OCI-M2 (cell line): ENCODE measurements at regions not wholly inside any gene's neighbourhood (a gene's known extent, or its start where the extent isn't known, plus 50 kb on each side); places are given as distances from the start of the nearest gene placed in this dataset.

ENCODE experiments used
- DNase-seq: peaks from one replicate; lab custom pipeline; 2025; ENCODE audit not compliant: unreplicated experiment; lab: John Stamatoyannopoulos, UW

GRCh38 chr7:84425702-84426259 lies 231.2 kb upstream of the SEMA3A start:
- no peak for DNase-seq

GRCh38 chr7:84422790-84423189 lies 228.2 kb upstream of the SEMA3A start:
- no peak for DNase-seq

- DNase-seq: no peak
These were observed 217.8 kb upstream of the SEMA3A start for GRCh38 chr7:84412161-84412969.

DNA sequence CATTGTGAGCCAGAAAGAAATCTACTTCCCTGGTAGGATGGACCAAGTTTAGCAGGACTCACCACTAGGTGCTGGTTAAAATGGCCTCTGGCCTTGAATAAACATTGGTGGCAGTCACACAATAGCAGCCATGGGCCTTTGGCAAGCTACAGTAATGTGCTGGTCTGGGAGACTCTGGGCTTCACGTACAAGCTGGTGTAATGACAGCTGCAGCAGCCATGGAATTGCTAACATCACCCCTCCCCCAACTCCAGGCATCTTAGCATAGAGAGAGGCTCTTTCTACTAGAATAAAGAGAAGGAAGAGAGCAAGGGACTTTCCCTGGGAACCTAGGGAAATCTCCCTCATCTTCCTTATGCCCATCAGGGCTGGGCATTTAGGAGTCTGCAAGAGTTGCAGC lies 205.1 kb upstream of the SEMA3A start:
- no peak for DNase-seq

DNA sequence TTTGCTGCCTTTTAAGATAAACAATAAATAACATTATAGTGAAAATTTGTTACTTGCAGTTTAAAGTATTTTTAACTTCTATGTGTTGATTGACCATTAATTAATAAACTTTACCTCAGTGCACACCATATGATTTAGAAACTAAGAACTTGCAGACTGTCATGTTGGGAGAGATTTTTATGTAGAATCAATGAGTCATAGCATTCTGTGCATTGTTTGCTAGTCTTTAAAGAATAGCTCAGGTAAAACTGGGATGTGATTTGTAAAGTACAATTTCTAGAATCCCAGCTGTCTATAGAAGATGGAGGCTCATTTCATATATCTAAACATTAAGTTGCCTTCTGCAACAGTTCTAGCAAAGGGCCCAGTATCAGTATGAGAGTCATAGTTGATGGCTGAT lies 199.6 kb upstream of the SEMA3A start:
- DNase-seq: no peak

DNA sequence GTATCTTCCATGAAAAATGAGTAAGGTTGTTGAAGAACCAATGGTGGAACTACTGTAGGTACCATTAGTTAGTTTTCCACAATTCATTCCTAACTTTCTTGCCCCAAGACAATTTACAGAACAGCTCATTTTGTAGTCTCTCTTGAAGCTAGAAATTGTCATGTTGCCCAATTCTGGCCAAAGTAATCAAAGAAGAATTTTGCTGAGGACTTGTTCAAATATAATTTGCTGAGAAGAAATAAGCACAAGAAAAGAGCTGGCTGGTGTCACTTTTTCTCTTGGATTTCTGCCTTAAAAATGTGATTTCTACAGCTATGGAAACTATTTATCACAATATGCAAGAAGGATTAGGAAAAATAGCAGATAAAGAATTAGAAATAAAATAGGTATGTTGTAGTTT lies 199.2 kb upstream of the SEMA3A start:
- no peak for DNase-seq

DNA sequence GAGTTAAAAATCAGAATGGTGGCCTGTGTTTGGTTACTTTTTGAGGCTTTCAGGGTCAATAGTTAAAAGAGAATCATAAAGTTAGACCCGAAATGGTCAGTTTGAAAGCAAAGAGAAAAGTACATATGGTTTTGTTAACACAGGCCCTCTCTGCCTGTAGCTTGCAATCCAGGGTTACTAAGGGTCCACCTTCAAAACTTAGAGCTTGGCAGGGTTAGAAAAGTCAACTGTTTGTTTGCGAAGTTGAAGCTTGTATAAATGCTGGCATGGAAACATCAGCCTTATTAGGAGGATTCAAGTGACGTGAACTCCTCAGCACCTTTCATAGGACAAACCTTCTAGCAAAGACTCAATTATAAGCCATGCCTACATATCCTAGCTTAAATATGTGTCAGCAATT lies 196.3 kb upstream of the SEMA3A start:
- DNase-seq: no peak

DNA sequence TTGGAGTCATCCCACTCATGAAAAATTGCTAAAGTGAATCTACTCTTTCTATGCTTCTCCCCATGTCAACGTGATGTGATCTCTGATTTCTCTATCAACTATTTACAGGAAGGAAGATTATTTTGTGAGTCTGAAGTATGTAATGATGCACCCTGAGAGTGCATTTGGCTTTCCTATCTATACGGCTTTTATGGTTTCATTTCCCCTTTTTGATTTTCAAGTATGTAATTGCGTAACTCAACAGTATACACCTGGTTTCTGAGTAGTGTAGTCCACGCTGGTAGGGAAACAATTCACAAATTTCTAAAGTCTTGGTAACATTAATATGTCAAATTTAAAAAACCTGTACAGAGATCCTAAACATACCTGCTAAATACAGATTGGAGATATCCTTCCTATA lies 194.7 kb upstream of the SEMA3A start:
- no peak for DNase-seq

DNA sequence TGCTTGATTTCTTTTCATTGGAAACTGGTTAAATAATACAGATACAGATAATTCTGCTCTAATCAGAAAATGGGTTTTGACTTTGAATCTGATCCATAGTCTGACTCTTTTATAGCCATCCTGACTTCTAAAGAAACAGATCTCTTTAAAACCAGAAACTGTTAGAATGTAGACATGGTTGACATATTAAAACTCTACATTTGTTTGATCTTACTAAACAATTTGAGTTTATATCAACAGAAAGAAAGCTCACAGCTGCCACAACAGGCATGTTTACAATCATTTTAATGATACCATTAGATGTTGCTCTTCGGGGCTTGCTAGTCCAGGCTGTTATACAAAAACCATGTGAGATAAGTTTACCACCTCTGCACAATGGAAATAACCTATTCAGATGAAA lies 193.0 kb upstream of the SEMA3A start:
- no peak for DNase-seq

GRCh38 chr7:84384417-84384816 lies 189.8 kb upstream of the SEMA3A start:
- no peak for DNase-seq

GRCh38 chr7:84379446-84379845 lies 184.9 kb upstream of the SEMA3A start:
- DNase-seq: no peak

- DNase-seq: no peak
These were observed 178.1 kb upstream of the SEMA3A start for GRCh38 chr7:84372712-84373111.

DNA sequence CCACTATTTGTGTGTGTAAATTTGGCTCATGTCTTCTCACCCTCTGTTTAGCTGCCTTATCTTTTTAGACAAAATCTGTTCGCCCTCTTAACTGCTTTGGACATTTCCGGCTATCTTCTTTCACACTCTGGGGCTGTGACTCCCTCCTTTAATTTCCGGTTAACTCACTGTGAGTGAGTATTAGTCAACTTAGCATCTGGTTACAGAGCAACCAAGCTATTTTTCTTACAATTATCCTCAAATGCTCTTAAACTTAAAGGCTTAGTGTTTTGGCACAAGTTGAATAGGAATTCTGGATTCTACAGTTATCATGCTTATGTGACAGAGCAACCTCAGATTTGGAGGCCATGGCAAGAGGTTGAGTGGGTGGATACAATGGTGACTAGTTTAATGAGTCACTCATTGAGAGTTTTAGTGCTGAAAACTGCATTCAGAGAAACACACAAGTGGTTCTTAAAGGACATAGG lies 177.6 kb upstream of the SEMA3A start:
- no peak for DNase-seq

DNA sequence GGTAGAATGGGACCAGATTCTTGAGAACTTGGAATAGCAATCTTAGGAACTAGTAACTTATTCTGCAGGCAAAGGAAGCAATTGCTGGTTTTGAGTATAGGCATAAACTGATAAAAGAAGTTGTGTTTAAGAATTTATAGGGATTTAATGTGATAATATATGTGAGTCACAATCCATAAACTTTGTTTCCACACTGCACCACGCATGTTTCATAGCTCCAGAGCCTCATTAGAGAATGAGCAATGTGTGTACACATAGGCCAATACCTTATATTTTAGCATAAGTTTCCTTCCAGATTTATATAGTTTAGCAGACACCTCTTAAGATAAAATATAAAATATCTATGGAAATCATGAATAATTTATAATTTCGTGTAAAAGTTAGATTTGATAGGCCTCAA lies 175.5 kb upstream of the SEMA3A start:
- DNase-seq: no peak

- DNase-seq: no peak
These were observed 173.5 kb upstream of the SEMA3A start for GRCh38 chr7:84368122-84368521.

GRCh38 chr7:84364708-84365107 lies 170.1 kb upstream of the SEMA3A start:
- no peak for DNase-seq

GRCh38 chr7:84363741-84364140 lies 169.2 kb upstream of the SEMA3A start:
- DNase-seq: no peak

DNA sequence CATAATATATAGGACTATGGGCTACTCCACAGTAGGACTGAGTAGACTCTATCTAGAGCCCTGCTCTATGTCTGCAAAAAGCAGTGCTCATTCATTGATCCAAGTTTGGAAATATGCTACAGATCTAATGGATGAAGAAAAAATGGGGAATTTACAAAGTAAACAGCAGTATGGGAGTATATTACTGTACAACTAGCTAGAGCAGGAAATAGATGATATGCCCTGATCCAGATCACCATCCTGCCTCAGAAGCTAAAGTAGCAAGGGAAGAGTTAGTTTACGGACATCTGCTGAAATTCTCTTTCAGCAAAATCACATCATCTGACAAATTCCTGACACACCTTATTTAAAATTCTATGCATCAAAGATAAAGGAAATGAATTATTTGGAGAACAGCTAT lies 168.2 kb upstream of the SEMA3A start:
- no peak for DNase-seq

GRCh38 chr7:84362360-84362759 lies 167.8 kb upstream of the SEMA3A start:
- no peak for DNase-seq

GRCh38 chr7:84354866-84355265 lies 160.3 kb upstream of the SEMA3A start:
- DNase-seq: no peak

GRCh38 chr7:84354030-84354429 lies 159.4 kb upstream of the SEMA3A start:
- no peak for DNase-seq

DNA sequence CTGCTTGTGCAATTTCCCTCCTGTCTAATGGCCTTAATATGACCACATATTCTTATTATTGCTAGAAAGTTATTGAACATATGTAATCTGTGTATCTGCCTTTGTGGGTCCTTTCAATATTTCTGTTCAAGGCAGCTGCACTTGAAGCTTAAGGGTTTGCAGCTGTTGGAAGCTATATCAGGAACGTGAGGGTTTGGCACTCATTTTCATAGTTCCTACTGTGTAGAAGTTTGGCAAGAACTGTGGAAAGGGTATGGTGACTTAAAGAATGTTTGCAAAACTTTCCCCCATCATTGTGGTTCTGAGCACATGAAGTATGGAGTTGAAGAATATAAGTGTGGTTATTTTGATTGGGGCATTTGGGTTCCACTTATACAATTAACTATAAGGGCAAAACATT lies 144.7 kb upstream of the SEMA3A start:
- no peak for DNase-seq

DNA sequence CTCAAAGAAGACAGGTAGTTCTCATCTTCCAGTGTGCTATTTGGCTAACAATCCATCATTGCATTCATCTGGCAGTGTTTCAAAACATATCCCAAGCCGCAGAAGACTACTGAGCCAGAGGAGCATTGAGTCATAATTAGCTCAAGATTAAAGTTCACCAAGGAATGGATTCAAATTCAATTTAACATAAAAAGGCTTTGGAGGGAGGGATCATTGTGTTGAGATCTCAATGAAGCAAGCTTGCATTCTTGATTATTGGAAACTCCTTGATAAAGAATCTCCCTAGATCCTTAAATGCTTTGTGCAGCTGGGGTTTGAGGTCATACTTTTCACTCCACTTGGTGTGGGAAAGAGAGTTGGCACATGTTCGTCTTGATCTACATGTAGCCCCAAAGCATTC lies 142.8 kb upstream of the SEMA3A start:
- DNase-seq: no peak
